Esophagus (tissue), 2 donors: ENCODE measurements at regions not wholly inside any gene's neighbourhood (a gene's known extent, or its start where the extent isn't known, plus 50 kb on each side); places are given as distances from the start of the nearest gene placed in this dataset.
"Not testable (repeated sequence)": the region's sequence is repeated elsewhere in the genome, so short reads cannot be mapped to it uniquely, and the experiment has no call there.

Source experiments
- H3K27ac ChIP-seq, 2 donors: one replicate each; pipeline ENCODE4 v1.5.1; 2013; ENCODE audit warnings: low read depth in 2 of 2, mild to moderate bottlenecking in 2 of 2, inconsistent platforms in 1 of 2, low read length in 1 of 2, moderate library complexity in 1 of 2
- H3K27me3 ChIP-seq, 2 donors: one replicate each; pipeline ENCODE4 v1.6.1; 2013; ENCODE audit warnings: low read length in 2 of 2, control low read depth in 1 of 2, mild to moderate bottlenecking in 1 of 2; ENCODE audit not compliant: insufficient read depth in 2 of 2, control insufficient read depth in 1 of 2
- H3K36me3 ChIP-seq, 2 donors: one replicate each; pipeline ENCODE4 v1.6.1; 2013; ENCODE audit warnings: low read length in 1 of 2; ENCODE audit not compliant: control insufficient read depth in 2 of 2, insufficient read depth in 2 of 2
- H3K4me1 ChIP-seq, 2 donors: one replicate each; pipeline ENCODE4 v1.6.1; 2013; ENCODE audit warnings: low read length in 1 of 2; ENCODE audit not compliant: control insufficient read depth in 2 of 2, insufficient read depth in 2 of 2
- H3K4me3 ChIP-seq, 2 donors: one replicate each; pipeline ENCODE4 v1.5.1; 2013; ENCODE audit warnings: low read length in 2 of 2, mild to moderate bottlenecking in 2 of 2, low read depth in 1 of 2, moderate library complexity in 1 of 2
- H3K9me3 ChIP-seq, 2 donors: one replicate each; pipeline ENCODE4 v1.6.1; 2013; ENCODE audit warnings: mild to moderate bottlenecking in 2 of 2, low read depth in 1 of 2, low read length in 1 of 2, moderate library complexity in 1 of 2; ENCODE audit not compliant: control insufficient read depth in 2 of 2, insufficient read depth in 1 of 2
- WGBS, 2 donors: extraction: QIAGEN DNeasy Blood & Tissue Kit; methylation state at CpG; one replicate each; pipeline ENCODE4 v1.1.7; 2013; 5-methylcytosine and 5-hydroxymethylcytosine counted together
- donor health status: healthy with polysubstance abuse.
- donor health status: Bipolar disorder and iron deficiency.

DNA sequence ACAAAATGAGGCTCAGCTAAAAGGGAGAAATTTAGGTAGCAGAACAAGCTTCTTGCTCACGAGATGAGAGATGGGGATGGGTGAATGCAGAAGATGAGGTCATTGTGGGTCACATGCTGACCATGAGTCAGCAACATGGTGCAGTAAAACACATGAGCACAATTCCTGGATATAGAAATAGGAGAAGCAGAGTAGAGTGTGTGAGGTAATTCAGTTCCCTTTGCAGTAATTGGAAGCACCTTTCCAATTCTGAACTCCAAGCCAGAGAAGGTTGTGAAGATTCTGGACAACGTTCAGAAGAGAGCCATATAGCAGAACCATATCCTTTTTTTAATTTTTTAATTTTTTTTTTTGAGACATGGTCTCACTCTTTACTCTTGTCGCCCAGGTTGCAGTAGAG is 62.0 kb upstream of the LMNTD1 start:
- H3K9me3 ChIP-seq = no peaks in the 10 kb centered on the region
- no peaks in the 10 kb centered on the region for H3K36me3 ChIP-seq
- 68 to 76% methylated on average over 3 of the region's 3 CpGs for WGBS, 2 donors
- H3K27me3 ChIP-seq = no peaks in the 10 kb centered on the region
- no peak overlapping the region for H3K4me3 ChIP-seq
- H3K27ac ChIP-seq = no peak overlapping the region
- H3K4me1 ChIP-seq = no peaks in the 10 kb centered on the region

DNA sequence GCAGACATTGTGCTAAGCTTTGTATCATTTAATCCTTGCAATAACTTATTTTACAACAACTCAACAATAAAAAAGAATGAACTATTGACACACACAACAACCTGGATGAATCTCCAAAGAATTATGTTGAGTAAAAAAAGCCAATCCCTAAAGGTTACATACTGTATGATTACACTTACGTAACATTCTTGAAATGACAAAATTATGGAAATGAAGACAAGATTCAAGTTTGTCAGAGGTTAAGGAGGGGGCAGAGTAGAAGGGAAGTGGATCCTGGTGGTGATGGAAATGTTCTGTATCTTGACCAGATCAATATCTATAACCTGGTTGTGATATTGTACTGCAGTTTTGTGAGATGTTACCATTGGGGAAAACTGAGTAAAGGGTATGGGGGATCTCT is 63.2 kb upstream of the LMNTD1 start:
- 90 to 92% methylated on average over 1 of the region's 1 CpG for WGBS, 2 donors

DNA sequence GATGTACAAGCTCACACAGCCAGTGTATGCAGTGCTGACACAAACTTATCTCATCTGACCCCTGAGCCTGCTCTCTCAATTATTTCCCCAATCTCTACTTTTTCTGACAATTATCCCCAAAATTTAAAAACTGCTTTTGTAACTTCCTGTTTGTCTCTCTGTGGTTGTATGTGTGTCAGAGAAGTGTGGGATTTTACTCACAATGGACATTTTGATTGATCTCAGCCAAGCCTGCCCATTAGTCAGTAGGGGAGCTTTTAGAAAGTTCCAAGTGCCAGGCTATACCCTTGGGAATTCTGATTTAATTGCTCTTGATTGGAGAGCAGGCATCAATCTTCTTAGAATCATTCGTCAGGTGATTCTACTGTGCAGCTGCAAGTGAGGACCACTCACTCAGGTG is 64.9 kb upstream of the LMNTD1 start:
- no peak overlapping the region for H3K4me3 ChIP-seq
- H3K4me1 ChIP-seq = no peaks in the 10 kb centered on the region
- WGBS, 2 donors = 71 to 89% methylated on average over 1 of the region's 1 CpG
- no peaks in the 10 kb centered on the region for H3K27me3 ChIP-seq
- H3K36me3 ChIP-seq = no peaks in the 10 kb centered on the region
- H3K9me3 ChIP-seq = no peaks in the 10 kb centered on the region
- H3K27ac ChIP-seq = no peak overlapping the region

More for the DNA sequence above, 63.2 kb upstream of the LMNTD1 start:
- no peaks in the 10 kb centered on the region for H3K36me3 ChIP-seq
- no peak overlapping the region for H3K4me3 ChIP-seq
- H3K9me3 ChIP-seq = no peaks in the 10 kb centered on the region
- no peak overlapping the region for H3K27ac ChIP-seq
- H3K4me1 ChIP-seq = no peaks in the 10 kb centered on the region
- H3K27me3 ChIP-seq = no peaks in the 10 kb centered on the region

DNA sequence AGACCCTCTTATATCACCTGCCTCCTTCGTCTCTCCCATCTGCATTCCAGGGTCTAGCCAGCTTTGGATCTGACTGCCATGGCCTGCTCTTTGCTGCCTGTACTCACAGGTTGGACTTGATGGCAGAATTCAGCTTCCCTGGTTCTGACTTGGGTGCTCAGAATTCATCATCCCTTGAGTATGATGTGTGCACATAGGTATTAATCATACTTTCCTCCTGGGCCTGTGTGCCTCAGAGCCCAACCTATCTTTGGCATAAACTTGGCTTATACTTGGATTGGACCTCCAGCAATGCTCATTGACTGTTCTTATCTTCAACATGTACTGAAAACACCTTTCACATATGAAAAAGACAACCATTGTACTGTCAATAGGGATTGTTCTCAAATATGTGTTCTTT is 70.7 kb upstream of the LMNTD1 start:
- Histone ChIP-seq H3K27me3 (no peaks in the 10 kb centered on the region), H3K36me3 (no peaks in the 10 kb centered on the region), H3K9me3 (no peaks in the 10 kb centered on the region), H3K27ac (no peak overlapping the region), H3K4me1 (no peaks in the 10 kb centered on the region), H3K4me3 (no peak overlapping the region)
- 73 to 94% methylated on average over 1 of the region's 1 CpG for WGBS, 2 donors

DNA sequence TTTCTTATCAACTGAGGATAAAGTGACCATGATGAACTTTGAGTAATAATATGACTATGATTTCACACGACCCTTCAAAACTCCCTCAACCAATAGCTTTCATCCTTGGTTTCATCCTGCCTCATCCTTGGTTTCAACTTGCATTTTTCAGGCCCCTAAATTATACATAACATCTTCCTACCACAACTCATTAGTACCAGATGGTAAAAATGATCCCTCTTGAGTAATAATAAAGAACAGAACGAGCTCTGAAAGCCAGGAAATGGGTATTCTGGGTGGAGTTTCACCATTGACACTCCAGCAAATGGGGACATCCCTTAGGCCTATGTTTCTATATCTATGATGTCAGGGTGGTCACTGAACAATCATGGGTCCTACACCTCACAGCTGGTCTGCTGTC is 72.1 kb upstream of the LMNTD1 start:
- Histone ChIP-seq H3K36me3 (no peaks in the 10 kb centered on the region), H3K4me1 (no peaks in the 10 kb centered on the region), H3K27me3 (no peaks in the 10 kb centered on the region), H3K4me3 (no peak overlapping the region), H3K9me3 (no peaks in the 10 kb centered on the region), H3K27ac (no peak overlapping the region)
- 64 to 73% methylated on average over 2 of the region's 2 CpGs for WGBS, 2 donors

DNA sequence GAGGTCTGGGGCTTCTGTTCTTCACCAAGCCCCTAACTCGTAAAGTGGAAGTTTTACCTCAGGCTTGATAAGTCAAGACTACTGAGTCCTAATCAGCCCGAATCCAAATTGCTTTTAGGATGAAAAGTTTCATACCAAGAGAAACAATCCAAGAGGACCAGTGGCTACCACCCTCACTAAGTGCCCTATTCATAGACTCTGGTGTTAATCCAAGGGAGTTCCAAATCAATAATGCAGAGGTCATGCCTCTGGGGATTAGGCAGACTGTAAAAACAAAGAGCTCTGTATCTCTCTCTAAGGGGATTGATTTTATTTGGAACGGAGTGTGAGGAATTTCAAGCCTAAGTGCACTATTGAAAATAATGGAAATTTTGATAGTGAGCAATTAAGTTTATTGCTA is 76.3 kb upstream of the LMNTD1 start:
- Histone ChIP-seq H3K4me1 (no peaks in the 10 kb centered on the region), H3K36me3 (no peaks in the 10 kb centered on the region), H3K27ac (no peak overlapping the region), H3K27me3 (no peaks in the 10 kb centered on the region), H3K9me3 (no peaks in the 10 kb centered on the region), H3K4me3 (no peak overlapping the region)
- WGBS, 2 donors = 78 to 91% methylated on average over 3 of the region's 3 CpGs

DNA sequence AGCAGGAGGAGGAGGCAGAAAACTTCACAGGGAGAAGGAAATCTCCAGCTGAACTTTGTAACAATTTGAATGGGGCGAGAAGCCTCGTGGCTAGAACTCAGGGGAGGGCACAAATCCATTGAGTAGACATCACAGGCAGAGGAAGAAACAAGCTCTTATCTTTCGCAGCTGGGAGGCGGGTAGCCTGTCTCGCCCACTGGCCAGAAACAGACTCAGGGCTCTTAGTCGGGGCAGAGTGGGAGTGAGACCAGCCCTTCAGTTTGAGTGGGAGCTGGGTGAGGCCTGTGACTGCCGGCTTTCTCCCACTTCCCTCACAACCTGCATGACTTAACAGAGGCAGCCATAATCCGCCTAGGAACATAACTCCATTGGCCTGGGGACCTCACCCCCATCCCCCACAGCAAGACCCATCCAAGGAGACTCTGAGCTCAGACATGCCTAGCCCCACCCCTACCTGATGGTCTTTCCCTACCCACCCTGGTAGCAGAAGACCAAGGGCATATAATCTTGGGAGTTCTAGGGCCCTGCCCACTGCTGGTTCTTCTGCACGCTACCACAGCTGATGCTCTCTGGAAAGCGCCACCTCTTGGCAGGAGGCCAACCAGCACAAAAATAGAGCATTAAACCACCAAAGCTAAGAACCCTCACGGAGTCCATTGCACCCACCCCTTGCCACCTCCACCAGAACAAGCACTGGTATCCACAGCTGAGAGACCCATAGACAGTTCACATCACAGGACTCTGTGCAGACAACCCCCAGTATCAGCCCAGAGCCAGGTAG is 77.8 kb upstream of the LMNTD1 start:
- H3K27me3 ChIP-seq, H3K9me3 ChIP-seq, H3K36me3 ChIP-seq, H3K4me1 ChIP-seq, H3K4me3 ChIP-seq, H3K27ac ChIP-seq: not testable (repeated sequence)
- 82 to 89% methylated on average over 11 of the region's 11 CpGs for WGBS, 2 donors

DNA sequence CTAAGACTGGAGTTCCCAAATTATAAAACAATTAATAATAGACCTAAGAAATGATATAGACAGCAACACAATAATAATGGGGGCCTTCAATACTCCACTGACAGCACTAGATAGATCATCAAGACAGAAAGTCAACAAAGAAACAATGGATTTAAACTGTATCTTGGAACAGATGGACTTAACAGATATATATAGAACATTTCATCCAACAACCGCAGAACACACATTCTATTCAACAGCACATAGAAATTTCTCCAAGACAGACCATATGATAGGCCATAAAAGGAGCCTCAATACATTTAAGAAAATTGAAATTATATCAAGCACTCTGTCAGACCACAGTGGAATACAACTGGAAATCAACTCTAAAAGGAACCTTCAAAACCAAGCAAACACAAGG is 80.1 kb upstream of the LMNTD1 start:
- H3K4me3 ChIP-seq, H3K27me3 ChIP-seq, H3K27ac ChIP-seq, H3K9me3 ChIP-seq, H3K4me1 ChIP-seq, H3K36me3 ChIP-seq: not testable (repeated sequence)
- 92 to 94% methylated on average over 1 of the region's 1 CpG for WGBS, 2 donors

DNA sequence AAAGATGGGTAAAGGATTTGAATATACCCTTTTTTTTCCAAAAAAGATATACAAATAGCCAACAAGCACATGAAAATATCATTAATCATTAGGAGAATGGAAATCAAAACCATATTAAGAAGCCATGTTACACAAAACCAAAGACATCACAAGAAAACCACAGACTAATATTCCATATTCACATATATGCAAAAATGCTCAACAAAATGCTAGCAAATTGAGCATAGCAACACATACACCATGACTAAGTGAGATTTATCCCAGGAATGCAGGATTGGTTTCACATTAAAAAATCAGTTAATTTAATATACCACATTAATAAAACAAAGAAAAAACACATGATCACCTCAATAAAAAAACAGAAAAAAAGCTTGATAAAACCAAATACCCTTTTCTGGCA is 84.7 kb upstream of the LMNTD1 start:
- no peaks in the 10 kb centered on the region for H3K36me3 ChIP-seq
- H3K4me1 ChIP-seq = no peaks in the 10 kb centered on the region
- H3K4me3 ChIP-seq = no peak overlapping the region
- H3K27ac ChIP-seq = no peak overlapping the region
- H3K27me3 ChIP-seq = no peaks in the 10 kb centered on the region
- H3K9me3 ChIP-seq = no peaks in the 10 kb centered on the region

DNA sequence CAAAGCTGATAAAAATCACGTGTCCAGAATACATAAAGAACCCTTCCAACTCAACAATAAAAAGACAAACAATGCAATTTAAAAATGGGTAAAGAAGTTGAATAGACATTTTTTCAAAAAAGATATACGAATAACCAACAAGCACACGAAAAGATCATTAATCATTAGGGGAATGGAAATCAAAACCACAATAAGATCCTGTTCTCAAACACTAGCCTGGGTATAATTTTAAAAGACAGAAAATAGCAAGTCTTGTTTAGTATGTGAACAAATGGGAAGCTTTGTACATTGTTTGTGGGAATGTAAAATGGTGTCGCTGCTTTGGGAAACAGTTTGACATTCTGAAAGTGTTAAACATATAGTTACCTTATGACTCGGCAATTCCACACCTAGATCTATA is 86.3 kb upstream of the LMNTD1 start:
- H3K4me1 ChIP-seq = no peaks in the 10 kb centered on the region
- H3K36me3 ChIP-seq = no peaks in the 10 kb centered on the region
- H3K27me3 ChIP-seq = no peaks in the 10 kb centered on the region
- no peak overlapping the region for H3K4me3 ChIP-seq
- WGBS, 2 donors = 62 to 63% methylated on average over 5 of the region's 5 CpGs
- no peak overlapping the region for H3K27ac ChIP-seq
- H3K9me3 ChIP-seq = no peaks in the 10 kb centered on the region
